ENCODE measurements at regions not wholly inside any gene's neighbourhood (a gene's known extent, or its start where the extent isn't known, plus 50 kb on each side); places are given as distances from the start of the nearest gene placed in this dataset.
"Not testable (repeated sequence)": the region's sequence is repeated elsewhere in the genome, so short reads cannot be mapped to it uniquely, and the experiment has no call there.

DNA sequence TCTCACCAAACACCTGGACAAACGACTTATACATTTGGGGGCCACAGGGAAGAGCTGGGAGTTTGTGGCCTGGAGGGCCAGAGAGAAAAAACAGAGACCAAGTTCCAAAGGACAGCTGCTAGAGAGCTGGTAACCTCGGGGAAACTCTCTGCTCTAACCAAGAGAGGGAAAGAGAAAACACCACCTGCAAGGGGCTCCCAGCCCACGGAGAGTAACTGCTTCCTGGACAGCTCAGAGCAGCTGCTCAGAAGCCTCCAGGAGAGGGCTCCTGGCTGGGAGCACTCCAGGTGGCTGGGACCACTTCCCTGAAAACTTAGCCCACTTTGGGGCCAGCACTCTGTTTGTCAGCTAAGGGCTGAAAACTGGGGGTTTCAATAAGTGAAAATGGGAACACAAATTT is 154.8 kb upstream of the GRIK3 start:
- no peak overlapping the region for H3K27ac Mint-ChIP-seq
- WGBS (ENCODE audit: insufficient coverage), result 47% methylated on average over 2 of the region's 3 CpGs
- ChIA-PET CTCF (no interaction called here), POLR2A (no interaction called here)
- H3K4me3 Mint-ChIP-seq, result no peak overlapping the region
- peaks cover 2% of the 10 kb centered on the region for H3K9me3 Mint-ChIP-seq (ENCODE audit: insufficient read depth)
- intact Hi-C loops (cut with micrococcal nuclease), result no loop called here
- no peaks in the 10 kb centered on the region for H3K36me3 ChIP-seq (replicated peaks in 1 of 2; ENCODE audit: control extremely low read depth in 1 of 2, control insufficient read depth in 1 of 2, extremely low read depth in 1 of 2, insufficient read depth in 2 of 2, low read length in 1 of 2)
- no peak overlapping the region for H2AFZ ChIP-seq (ENCODE audit: insufficient read depth, low read depth, low read length, poor library complexity, severe bottlenecking)
- H3K9ac ChIP-seq (ENCODE audit: low read length), result no peak overlapping the region
- ATAC-seq (ENCODE audit: low read depth) (no peak), DNase-seq (no peak)
- peaks cover 20% of the 10 kb centered on the region for H3K27me3 Mint-ChIP-seq
- no peak overlapping the region for H3K27ac ChIP-seq (ENCODE audit: low read length in 2 of 2)
- H3K4me2 ChIP-seq (replicated peaks; ENCODE audit: low read depth, low read length, poor library complexity, severe bottlenecking), result no peak overlapping the region
- no peaks in the 10 kb centered on the region for H3K4me1 ChIP-seq (ENCODE audit: control insufficient read depth in 2 of 2, insufficient read depth in 2 of 2, low read length in 2 of 2)
- no peaks in the 10 kb centered on the region for H4K20me1 ChIP-seq (ENCODE audit: control insufficient read depth, insufficient read depth, low read length, poor library complexity, severe bottlenecking)
- no peaks in the 10 kb centered on the region for H3K79me2 ChIP-seq (ENCODE audit: control insufficient read depth, insufficient read depth, low read length)
- TF ChIP-seq EZH2 (IDR thresholded peaks at IDR 0.05; ENCODE audit: borderline replicate concordance, insufficient read depth, low read depth, low read length, poor library complexity, severe bottlenecking), result no peak
- TF ChIP-seq, protein P1, sequence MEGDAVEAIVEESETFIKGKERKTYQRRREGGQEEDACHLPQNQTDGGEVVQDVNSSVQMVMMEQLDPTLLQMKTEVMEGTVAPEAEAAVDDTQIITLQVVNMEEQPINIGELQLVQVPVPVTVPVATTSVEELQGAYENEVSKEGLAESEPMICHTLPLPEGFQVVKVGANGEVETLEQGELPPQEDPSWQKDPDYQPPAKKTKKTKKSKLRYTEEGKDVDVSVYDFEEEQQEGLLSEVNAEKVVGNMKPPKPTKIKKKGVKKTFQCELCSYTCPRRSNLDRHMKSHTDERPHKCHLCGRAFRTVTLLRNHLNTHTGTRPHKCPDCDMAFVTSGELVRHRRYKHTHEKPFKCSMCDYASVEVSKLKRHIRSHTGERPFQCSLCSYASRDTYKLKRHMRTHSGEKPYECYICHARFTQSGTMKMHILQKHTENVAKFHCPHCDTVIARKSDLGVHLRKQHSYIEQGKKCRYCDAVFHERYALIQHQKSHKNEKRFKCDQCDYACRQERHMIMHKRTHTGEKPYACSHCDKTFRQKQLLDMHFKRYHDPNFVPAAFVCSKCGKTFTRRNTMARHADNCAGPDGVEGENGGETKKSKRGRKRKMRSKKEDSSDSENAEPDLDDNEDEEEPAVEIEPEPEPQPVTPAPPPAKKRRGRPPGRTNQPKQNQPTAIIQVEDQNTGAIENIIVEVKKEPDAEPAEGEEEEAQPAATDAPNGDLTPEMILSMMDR (IDR thresholded peaks at IDR 0.05), result no peak
- no peak overlapping the region for H3K4me3 ChIP-seq (ENCODE audit: control extremely low read depth in 1 of 5, extremely low read depth in 1 of 5, insufficient read depth in 1 of 5, low read depth in 2 of 5, low read length in 4 of 5)
- H3K4me1 Mint-ChIP-seq, result no peaks in the 10 kb centered on the region
- H3K27me3 ChIP-seq (replicated peaks in 1 of 4; ENCODE audit: control extremely low read depth in 1 of 4, control insufficient read depth in 3 of 4, insufficient read depth in 4 of 4, low read length in 3 of 4), result peaks cover 0 to 3% (median under 1%) of the 10 kb centered on the region in 4 experiments
- no peaks in the 10 kb centered on the region for H3K9me3 ChIP-seq (ENCODE audit: control extremely low read depth in 1 of 3, control insufficient read depth in 2 of 3, insufficient read depth in 1 of 3, low read length in 2 of 3)

DNA sequence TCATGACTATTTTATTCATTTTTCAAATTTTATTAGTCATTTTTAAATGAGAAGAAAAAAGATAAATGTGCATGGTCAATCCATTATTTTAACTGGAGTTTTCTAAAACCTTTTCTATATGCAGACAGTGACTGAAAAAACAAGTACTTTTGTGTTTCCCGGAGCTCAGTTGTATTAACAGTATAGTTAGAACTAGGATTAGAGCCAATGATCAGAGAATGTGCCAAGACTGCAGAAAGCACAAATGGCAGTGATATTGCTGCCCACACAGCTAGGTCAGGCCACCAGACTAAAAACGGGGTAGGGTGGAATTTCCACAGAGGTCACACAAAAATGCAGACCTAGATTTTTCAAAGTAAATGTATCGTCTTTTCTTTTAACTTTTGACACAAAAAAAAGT is 163.1 kb upstream of the GRIK3 start:
- ChIA-PET CTCF (no interaction called here), POLR2A (no interaction called here)
- Histone ChIP-seq H3K79me2 (ENCODE audit: control insufficient read depth, insufficient read depth, low read length) (no peaks in the 10 kb centered on the region), H4K20me1 (ENCODE audit: control insufficient read depth, insufficient read depth, low read length, poor library complexity, severe bottlenecking) (no peaks in the 10 kb centered on the region), H3K4me1 (ENCODE audit: control insufficient read depth in 2 of 2, insufficient read depth in 2 of 2, low read length in 2 of 2) (no peaks in the 10 kb centered on the region), H3K9me3 (ENCODE audit: control extremely low read depth in 1 of 3, control insufficient read depth in 2 of 3, insufficient read depth in 1 of 3, low read length in 2 of 3) (peaks cover 0 to 2% (median 0%) of the 10 kb centered on the region in 3 donors), H3K27me3 (replicated peaks in 1 of 4; ENCODE audit: control extremely low read depth in 1 of 4, control insufficient read depth in 3 of 4, insufficient read depth in 4 of 4, low read length in 3 of 4) (peaks cover 0 to 12% (median 2%) of the 10 kb centered on the region in 4 experiments), H3K4me3 (ENCODE audit: control extremely low read depth in 1 of 5, extremely low read depth in 1 of 5, insufficient read depth in 1 of 5, low read depth in 2 of 5, low read length in 4 of 5) (no peak overlapping the region), H3K36me3 (replicated peaks in 1 of 2; ENCODE audit: control extremely low read depth in 1 of 2, control insufficient read depth in 1 of 2, extremely low read depth in 1 of 2, insufficient read depth in 2 of 2, low read length in 1 of 2) (no peaks in the 10 kb centered on the region), H3K4me2 (replicated peaks; ENCODE audit: low read depth, low read length, poor library complexity, severe bottlenecking) (no peak overlapping the region), H3K27ac (ENCODE audit: low read length in 2 of 2) (no peak overlapping the region), H2AFZ (ENCODE audit: insufficient read depth, low read depth, low read length, poor library complexity, severe bottlenecking) (no peak overlapping the region), H3K9ac (ENCODE audit: low read length) (no peak overlapping the region)
- Mint-ChIP-seq H3K9me3 (ENCODE audit: insufficient read depth) (peaks cover 2% of the 10 kb centered on the region), H3K4me3 (no peak overlapping the region), H3K27ac (no peak overlapping the region), H3K27me3 (peaks cover 38% of the 10 kb centered on the region), H3K4me1 (no peaks in the 10 kb centered on the region)
- no peak for TF ChIP-seq EZH2 (IDR thresholded peaks at IDR 0.05; ENCODE audit: borderline replicate concordance, insufficient read depth, low read depth, low read length, poor library complexity, severe bottlenecking)
- TF ChIP-seq, protein P1 (IDR thresholded peaks at IDR 0.05), result no peak
- DNase-seq, result no peak
- intact Hi-C loops (cut with micrococcal nuclease), result no loop called here
- ATAC-seq (ENCODE audit: low read depth), result no peak
- WGBS (ENCODE audit: insufficient coverage), result no CpG with 5 or more reads among the region's 3 CpGs

DNA sequence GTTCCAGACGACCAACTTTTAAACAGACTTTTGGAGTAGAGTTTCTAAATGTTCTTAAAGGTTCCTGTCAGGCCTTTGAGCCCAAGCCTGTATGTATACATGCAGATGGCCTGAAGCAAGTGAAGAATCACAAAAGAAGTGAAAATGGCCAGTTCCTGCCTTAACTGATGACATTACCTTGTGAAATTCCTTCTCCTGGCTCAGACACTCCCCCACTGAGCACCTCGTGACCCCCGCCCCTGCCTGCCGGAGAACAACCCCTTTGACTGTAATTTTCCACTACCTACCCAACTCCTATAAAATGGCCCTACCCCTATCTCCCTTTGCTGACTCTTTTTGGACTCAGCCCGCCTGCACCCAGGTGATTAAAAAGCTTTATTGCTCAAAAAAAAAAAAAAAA is 180.0 kb upstream of the GRIK3 start:
- H3K79me2 ChIP-seq (ENCODE audit: control insufficient read depth, insufficient read depth, low read length); POLR2A ChIA-PET; H3K4me1 ChIP-seq (ENCODE audit: control insufficient read depth in 2 of 2, insufficient read depth in 2 of 2, low read length in 2 of 2); H3K4me3 ChIP-seq (ENCODE audit: control extremely low read depth in 1 of 5, extremely low read depth in 1 of 5, insufficient read depth in 1 of 5, low read depth in 2 of 5, low read length in 4 of 5); H3K9ac ChIP-seq (ENCODE audit: low read length); H4K20me1 ChIP-seq (ENCODE audit: control insufficient read depth, insufficient read depth, low read length, poor library complexity, severe bottlenecking); H3K9me3 ChIP-seq (ENCODE audit: control extremely low read depth in 1 of 3, control insufficient read depth in 2 of 3, insufficient read depth in 1 of 3, low read length in 2 of 3); H3K27ac Mint-ChIP-seq; H2AFZ ChIP-seq (ENCODE audit: insufficient read depth, low read depth, low read length, poor library complexity, severe bottlenecking); ATAC-seq (ENCODE audit: low read depth); H3K9me3 Mint-ChIP-seq (ENCODE audit: insufficient read depth); H3K27me3 ChIP-seq (replicated peaks in 1 of 4; ENCODE audit: control extremely low read depth in 1 of 4, control insufficient read depth in 3 of 4, insufficient read depth in 4 of 4, low read length in 3 of 4); H3K4me3 Mint-ChIP-seq; H3K4me2 ChIP-seq (replicated peaks; ENCODE audit: low read depth, low read length, poor library complexity, severe bottlenecking); H3K4me1 Mint-ChIP-seq; H3K27ac ChIP-seq (ENCODE audit: low read length in 2 of 2); DNase-seq; intact Hi-C loops (cut with micrococcal nuclease); H3K36me3 ChIP-seq (replicated peaks in 1 of 2; ENCODE audit: control extremely low read depth in 1 of 2, control insufficient read depth in 1 of 2, extremely low read depth in 1 of 2, insufficient read depth in 2 of 2, low read length in 1 of 2): not testable (repeated sequence)
- CTCF ChIA-PET, result interaction anchor here (0.7 kb wide), 1 partner anchor 112 kb away, joined by 4 read pairs; no protein-coding TSS in a partner anchor
- H3K27me3 Mint-ChIP-seq, result peaks cover 17% of the 10 kb centered on the region
- WGBS (ENCODE audit: insufficient coverage), result 25% methylated on average over 3 of the region's 5 CpGs
